ENCODE measurements at regions not wholly inside any gene's neighbourhood (a gene's known extent, or its start where the extent isn't known, plus 50 kb on each side); places are given as distances from the start of the nearest gene placed in this dataset.

DNA sequence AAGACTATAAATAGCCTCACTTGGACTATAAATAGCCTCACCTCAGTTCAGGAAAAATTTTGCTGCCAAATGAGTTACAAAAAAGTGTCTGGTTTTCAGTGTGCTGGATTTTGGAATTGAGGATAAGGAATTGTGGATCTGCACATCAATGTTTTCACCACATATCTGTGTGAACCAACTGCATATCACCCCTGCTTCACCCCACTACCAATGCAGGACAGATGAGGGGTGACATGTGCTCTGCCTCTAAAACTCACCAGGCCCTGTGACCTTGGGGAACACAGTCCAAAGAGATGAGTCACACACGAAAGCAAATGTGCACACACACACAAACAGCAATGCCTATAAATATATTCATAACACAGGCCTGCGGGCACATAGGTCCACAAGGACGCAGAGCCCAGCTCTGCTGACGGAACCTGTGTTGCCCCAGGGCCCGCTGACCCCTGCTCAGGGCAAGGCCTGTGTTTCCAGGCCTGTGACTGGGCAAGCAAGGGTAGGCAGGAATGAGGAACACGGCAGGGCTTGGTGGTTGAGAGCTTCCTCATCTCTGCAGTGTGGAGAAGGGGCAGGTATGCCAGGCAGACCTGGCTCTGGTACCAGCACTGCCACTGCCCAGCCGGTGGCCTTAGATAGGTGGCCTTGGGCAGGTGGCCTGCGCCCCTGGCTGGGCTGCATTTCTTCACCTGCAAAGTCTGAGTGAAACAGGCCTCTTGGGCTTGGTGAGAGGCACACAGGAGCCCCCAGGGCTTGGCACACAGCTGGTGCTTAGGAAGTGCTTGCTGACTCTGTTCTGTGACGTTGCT lies 82.4 kb downstream of the ARL6IP4 start:
- Histone ChIP-seq H3K4me3 (no peak overlapping the region), H3K27ac (ENCODE audit: low read depth) (no peak overlapping the region), H3K36me3 (ENCODE audit: insufficient read depth) (no peaks in the 10 kb centered on the region), H4K20me1 (replicated peaks; ENCODE audit: insufficient read depth) (no peaks in the 10 kb centered on the region), H3K79me2 (replicated peaks; ENCODE audit: insufficient read depth) (no peaks in the 10 kb centered on the region), H3K4me1 (ENCODE audit: insufficient read depth) (no peaks in the 10 kb centered on the region), H2AFZ (no peak overlapping the region), H3K9me2 (ENCODE audit: insufficient read depth) (0 out of 2 replicates have a peak, but pooled peaks cover 2% of the 10 kb centered on the region), H3F3A (replicated peaks; ENCODE audit: low read depth) (no peaks in the 10 kb centered on the region), H3K27me3 (ENCODE audit: insufficient read depth) (no peaks in the 10 kb centered on the region), H3K4me2 (no peak overlapping the region)
- Mint-ChIP-seq H3K4me1 (no peaks in the 10 kb centered on the region), H3K36me3 (ENCODE audit: low read depth) (no peaks in the 10 kb centered on the region), H3K27me3 (ENCODE audit: insufficient read depth, low read depth, poor library complexity) (peaks cover 6% of the 10 kb centered on the region), H3K4me3 (no peak overlapping the region), H3K27ac (no peak overlapping the region), H3K9me3 (no peaks in the 10 kb centered on the region)
- TF ChIP-seq STAT1 (IDR thresholded peaks at IDR 0.05; ENCODE audit: unreplicated experiment) (no peak), ZNF331 (CRISPR knock-in tag; IDR thresholded peaks at IDR 0.05; ENCODE audit: low read depth) (no peak), POLR2AphosphoS5 (IDR thresholded peaks at IDR 0.05; ENCODE audit: low read depth) (no peak), NANOG (IDR thresholded peaks at IDR 0.05; ENCODE audit: borderline replicate concordance) (no peak), EZH2phosphoT487 (IDR thresholded peaks at IDR 0.05; ENCODE audit: unreplicated experiment) (no peak), EZH2 (IDR thresholded peaks at IDR 0.05; ENCODE audit: low read depth, unreplicated experiment) (no peak), JUNB (IDR thresholded peaks at IDR 0.05; ENCODE audit: unreplicated experiment) (no peak), ZNF114 (CRISPR knock-in tag; IDR thresholded peaks at IDR 0.05) (no peak)
- TF ChIP-seq, protein P1, sequence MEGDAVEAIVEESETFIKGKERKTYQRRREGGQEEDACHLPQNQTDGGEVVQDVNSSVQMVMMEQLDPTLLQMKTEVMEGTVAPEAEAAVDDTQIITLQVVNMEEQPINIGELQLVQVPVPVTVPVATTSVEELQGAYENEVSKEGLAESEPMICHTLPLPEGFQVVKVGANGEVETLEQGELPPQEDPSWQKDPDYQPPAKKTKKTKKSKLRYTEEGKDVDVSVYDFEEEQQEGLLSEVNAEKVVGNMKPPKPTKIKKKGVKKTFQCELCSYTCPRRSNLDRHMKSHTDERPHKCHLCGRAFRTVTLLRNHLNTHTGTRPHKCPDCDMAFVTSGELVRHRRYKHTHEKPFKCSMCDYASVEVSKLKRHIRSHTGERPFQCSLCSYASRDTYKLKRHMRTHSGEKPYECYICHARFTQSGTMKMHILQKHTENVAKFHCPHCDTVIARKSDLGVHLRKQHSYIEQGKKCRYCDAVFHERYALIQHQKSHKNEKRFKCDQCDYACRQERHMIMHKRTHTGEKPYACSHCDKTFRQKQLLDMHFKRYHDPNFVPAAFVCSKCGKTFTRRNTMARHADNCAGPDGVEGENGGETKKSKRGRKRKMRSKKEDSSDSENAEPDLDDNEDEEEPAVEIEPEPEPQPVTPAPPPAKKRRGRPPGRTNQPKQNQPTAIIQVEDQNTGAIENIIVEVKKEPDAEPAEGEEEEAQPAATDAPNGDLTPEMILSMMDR (conservative IDR thresholded peaks at IDR 0.05; ENCODE audit: low read depth in 2 of 2), result no peak
- TF ChIP-seq, protein P2, sequence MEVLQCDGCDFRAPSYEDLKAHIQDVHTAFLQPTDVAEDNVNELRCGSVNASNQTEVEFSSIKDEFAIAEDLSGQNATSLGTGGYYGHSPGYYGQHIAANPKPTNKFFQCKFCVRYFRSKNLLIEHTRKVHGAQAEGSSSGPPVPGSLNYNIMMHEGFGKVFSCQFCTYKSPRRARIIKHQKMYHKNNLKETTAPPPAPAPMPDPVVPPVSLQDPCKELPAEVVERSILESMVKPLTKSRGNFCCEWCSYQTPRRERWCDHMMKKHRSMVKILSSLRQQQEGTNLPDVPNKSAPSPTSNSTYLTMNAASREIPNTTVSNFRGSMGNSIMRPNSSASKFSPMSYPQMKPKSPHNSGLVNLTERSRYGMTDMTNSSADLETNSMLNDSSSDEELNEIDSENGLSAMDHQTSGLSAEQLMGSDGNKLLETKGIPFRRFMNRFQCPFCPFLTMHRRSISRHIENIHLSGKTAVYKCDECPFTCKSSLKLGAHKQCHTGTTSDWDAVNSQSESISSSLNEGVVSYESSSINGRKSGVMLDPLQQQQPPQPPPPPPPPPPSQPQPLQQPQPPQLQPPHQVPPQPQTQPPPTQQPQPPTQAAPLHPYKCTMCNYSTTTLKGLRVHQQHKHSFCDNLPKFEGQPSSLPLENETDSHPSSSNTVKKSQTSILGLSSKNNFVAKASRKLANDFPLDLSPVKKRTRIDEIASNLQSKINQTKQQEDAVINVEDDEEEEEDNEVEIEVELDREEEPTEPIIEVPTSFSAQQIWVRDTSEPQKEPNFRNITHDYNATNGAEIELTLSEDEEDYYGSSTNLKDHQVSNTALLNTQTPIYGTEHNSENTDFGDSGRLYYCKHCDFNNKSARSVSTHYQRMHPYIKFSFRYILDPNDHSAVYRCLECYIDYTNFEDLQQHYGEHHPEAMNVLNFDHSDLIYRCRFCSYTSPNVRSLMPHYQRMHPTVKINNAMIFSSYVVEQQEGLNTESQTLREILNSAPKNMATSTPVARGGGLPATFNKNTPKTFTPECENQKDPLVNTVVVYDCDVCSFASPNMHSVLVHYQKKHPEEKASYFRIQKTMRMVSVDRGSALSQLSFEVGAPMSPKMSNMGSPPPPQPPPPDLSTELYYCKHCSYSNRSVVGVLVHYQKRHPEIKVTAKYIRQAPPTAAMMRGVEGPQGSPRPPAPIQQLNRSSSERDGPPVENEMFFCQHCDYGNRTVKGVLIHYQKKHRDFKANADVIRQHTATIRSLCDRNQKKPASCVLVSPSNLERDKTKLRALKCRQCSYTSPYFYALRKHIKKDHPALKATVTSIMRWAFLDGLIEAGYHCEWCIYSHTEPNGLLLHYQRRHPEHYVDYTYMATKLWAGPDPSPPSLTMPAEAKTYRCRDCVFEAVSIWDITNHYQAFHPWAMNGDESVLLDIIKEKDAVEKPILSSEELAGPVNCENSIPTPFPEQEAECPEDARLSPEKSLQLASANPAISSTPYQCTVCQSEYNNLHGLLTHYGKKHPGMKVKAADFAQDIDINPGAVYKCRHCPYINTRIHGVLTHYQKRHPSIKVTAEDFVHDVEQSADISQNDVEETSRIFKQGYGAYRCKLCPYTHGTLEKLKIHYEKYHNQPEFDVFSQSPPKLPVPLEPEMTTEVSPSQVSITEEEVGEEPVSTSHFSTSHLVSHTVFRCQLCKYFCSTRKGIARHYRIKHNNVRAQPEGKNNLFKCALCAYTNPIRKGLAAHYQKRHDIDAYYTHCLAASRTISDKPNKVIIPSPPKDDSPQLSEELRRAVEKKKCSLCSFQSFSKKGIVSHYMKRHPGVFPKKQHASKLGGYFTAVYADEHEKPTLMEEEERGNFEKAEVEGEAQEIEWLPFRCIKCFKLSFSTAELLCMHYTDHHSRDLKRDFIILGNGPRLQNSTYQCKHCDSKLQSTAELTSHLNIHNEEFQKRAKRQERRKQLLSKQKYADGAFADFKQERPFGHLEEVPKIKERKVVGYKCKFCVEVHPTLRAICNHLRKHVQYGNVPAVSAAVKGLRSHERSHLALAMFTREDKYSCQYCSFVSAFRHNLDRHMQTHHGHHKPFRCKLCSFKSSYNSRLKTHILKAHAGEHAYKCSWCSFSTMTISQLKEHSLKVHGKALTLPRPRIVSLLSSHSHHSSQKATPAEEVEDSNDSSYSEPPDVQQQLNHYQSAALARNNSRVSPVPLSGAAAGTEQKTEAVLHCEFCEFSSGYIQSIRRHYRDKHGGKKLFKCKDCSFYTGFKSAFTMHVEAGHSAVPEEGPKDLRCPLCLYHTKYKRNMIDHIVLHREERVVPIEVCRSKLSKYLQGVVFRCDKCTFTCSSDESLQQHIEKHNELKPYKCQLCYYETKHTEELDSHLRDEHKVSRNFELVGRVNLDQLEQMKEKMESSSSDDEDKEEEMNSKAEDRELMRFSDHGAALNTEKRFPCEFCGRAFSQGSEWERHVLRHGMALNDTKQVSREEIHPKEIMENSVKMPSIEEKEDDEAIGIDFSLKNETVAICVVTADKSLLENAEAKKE (CRISPR knock-in tag; IDR thresholded peaks at IDR 0.05), result no peak
- TF ChIP-seq, protein P3, sequence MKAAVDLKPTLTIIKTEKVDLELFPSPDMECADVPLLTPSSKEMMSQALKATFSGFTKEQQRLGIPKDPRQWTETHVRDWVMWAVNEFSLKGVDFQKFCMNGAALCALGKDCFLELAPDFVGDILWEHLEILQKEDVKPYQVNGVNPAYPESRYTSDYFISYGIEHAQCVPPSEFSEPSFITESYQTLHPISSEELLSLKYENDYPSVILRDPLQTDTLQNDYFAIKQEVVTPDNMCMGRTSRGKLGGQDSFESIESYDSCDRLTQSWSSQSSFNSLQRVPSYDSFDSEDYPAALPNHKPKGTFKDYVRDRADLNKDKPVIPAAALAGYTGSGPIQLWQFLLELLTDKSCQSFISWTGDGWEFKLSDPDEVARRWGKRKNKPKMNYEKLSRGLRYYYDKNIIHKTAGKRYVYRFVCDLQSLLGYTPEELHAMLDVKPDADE (IDR thresholded peaks at IDR 0.05), result no peak
- ATAC-seq, result no peak
- no peak for DNase-seq (ENCODE audit: low spot score)
